ENCODE measurements at regions not wholly inside any gene's neighbourhood (a gene's known extent, or its start where the extent isn't known, plus 50 kb on each side); places are given as distances from the start of the nearest gene placed in this dataset.
"Not testable (repeated sequence)": the region's sequence is repeated elsewhere in the genome, so short reads cannot be mapped to it uniquely, and the experiment has no call there.

GRCh38 chr6:154624038-154624599 is 109.1 kb upstream of the SCAF8 start:
- no peak for TF ChIP-seq CTCF (IDR thresholded peaks at IDR 0.05; ENCODE audit: borderline replicate concordance)
- intact Hi-C loops (cut with micrococcal nuclease): no loop called here
- DNase-seq: no peak
- no peaks in the 10 kb centered on the region for H3K36me3 ChIP-seq
- H3K27me3 ChIP-seq (ENCODE audit: low read depth): no peaks in the 10 kb centered on the region
- H3K27ac ChIP-seq (replicated peaks): no peak overlapping the region
- no peaks in the 10 kb centered on the region for H3K4me1 ChIP-seq
- no peaks in the 10 kb centered on the region for H3K9me3 ChIP-seq (replicated peaks)
- H3K4me3 ChIP-seq: no peak overlapping the region

DNA sequence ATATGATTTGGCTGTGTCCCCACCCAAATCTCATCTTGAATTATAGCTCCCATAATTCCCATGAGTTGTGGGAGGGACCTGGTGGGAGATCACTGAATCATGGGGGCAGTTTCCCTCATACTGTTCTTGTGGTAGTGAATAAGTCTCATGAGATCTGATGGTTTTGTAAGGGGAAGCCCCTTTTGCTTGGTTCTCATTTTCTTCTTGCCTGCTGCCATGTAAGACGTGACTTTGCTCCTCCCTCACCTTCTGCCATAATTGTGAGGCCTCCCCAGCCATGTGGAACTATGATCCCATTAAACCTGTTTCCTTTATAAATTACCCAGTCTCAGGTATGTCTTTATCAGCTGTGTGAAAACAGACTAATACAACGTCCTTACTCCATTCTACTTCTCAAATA is 108.5 kb upstream of the SCAF8 start:
- DNase-seq; H3K4me3 ChIP-seq; H3K27me3 ChIP-seq (ENCODE audit: low read depth); H3K27ac ChIP-seq (replicated peaks); H3K4me1 ChIP-seq; H3K36me3 ChIP-seq; H3K9me3 ChIP-seq (replicated peaks); intact Hi-C loops (cut with micrococcal nuclease): not testable (repeated sequence)

- Histone ChIP-seq H3K4me3 (no peak overlapping the region), H3K27me3 (ENCODE audit: low read depth) (no peaks in the 10 kb centered on the region), H3K36me3 (no peaks in the 10 kb centered on the region), H3K9me3 (replicated peaks) (no peaks in the 10 kb centered on the region), H3K4me1 (no peaks in the 10 kb centered on the region), H3K27ac (replicated peaks) (no peak overlapping the region)
- intact Hi-C loops (cut with micrococcal nuclease): no loop called here
- TF ChIP-seq CTCF (IDR thresholded peaks at IDR 0.05; ENCODE audit: borderline replicate concordance): no peak
- DNase-seq: no peak
These were observed 107.5 kb upstream of the SCAF8 start for GRCh38 chr6:154625721-154626120.

DNA sequence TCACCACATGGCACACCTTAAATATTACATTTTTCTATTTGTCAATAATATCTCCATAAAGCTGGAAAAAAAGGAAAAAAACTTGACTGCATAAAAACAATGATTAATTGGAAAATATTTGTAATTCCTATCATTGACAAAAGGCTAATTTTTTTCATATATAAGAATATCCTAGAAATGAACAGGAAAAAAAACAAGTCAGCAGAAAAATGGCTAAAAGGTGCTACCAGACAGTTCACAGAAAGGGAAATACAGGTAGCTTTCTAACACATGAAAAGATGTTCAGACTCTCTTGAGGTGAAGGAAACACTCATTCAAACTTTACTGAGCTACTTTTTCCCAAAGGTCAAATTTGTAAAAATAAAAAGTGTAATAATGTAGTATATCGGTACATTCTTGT is 104.1 kb upstream of the SCAF8 start:
- Histone ChIP-seq H3K27me3 (ENCODE audit: low read depth) (no peaks in the 10 kb centered on the region), H3K4me1 (no peaks in the 10 kb centered on the region), H3K9me3 (replicated peaks) (peaks cover 9% of the 10 kb centered on the region), H3K4me3 (no peak overlapping the region), H3K36me3 (no peaks in the 10 kb centered on the region), H3K27ac (replicated peaks) (no peak overlapping the region)
- intact Hi-C loops (cut with micrococcal nuclease): no loop called here
- no peak for TF ChIP-seq CTCF (IDR thresholded peaks at IDR 0.05; ENCODE audit: borderline replicate concordance)
- DNase-seq: no peak

DNA sequence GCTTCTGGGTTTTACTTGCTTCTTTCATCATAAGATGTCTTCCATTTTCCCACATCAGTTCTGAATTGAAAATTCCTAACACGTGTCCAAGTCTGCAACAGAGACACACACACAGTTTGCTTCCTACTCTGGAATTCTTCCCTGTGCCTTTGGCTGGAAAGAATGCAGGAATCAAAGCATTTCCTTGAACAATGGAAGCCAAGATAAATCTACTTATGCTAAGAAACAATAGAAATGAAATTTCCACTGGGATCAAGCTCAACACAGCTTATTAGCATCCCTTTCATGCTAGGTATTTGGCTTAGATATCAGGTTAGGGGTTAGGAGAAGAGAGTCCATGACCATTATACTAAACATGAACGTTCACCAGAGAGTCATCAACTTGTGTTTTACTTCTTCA is 101.1 kb upstream of the SCAF8 start:
- Histone ChIP-seq H3K36me3 (no peaks in the 10 kb centered on the region), H3K4me3 (no peak overlapping the region), H3K27me3 (ENCODE audit: low read depth) (no peaks in the 10 kb centered on the region), H3K4me1 (no peaks in the 10 kb centered on the region), H3K9me3 (replicated peaks) (peaks cover 9% of the 10 kb centered on the region), H3K27ac (replicated peaks) (no peak overlapping the region)
- no peak for TF ChIP-seq CTCF (IDR thresholded peaks at IDR 0.05; ENCODE audit: borderline replicate concordance)
- intact Hi-C loops (cut with micrococcal nuclease): no loop called here
- no peak for DNase-seq

DNA sequence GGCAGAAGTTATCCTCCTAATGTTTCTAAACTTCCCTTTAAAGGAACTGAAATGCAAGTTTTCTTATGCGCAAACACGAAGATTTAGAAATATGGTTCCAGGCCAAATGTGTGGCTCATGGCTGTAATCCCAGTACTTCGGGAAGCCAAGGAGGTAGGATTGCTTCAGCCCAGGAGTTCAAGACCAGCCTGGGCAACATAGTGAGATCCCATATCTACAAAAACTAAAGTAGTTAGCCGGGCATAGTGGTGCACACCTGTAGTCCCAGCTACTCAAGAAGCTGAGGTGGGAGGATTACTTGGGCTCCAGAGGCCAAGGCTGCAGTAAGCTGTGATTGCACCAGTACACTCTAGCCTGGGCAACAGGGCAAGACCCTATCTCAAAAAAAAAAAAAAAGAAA is 95.8 kb upstream of the SCAF8 start:
- no peaks in the 10 kb centered on the region for H3K4me1 ChIP-seq
- intact Hi-C loops (cut with micrococcal nuclease): no loop called here
- no peak overlapping the region for H3K27ac ChIP-seq (replicated peaks)
- no peaks in the 10 kb centered on the region for H3K27me3 ChIP-seq (ENCODE audit: low read depth)
- H3K36me3 ChIP-seq: no peaks in the 10 kb centered on the region
- no peak overlapping the region for H3K4me3 ChIP-seq
- no peak for TF ChIP-seq CTCF (IDR thresholded peaks at IDR 0.05; ENCODE audit: borderline replicate concordance)
- DNase-seq: no peak
- H3K9me3 ChIP-seq (replicated peaks): peaks cover 9% of the 10 kb centered on the region

Data from left ventricle myocardium inferior (tissue), 1 donor.